HG03175 (cell line): ENCODE measurements at regions not wholly inside any gene's neighbourhood (a gene's known extent, or its start where the extent isn't known, plus 50 kb on each side); places are given as distances from the start of the nearest gene placed in this dataset.
"Not testable (repeated sequence)": the region's sequence is repeated elsewhere in the genome, so short reads cannot be mapped to it uniquely, and the experiment has no call there.

Experiments
- ATAC-seq: cut with Tn5 transposase; IDR thresholded peaks from one replicate; pipeline ENCODE4 v1.9.1; 2021; ENCODE audit warnings: mild to moderate bottlenecking, moderate library complexity; ENCODE audit not compliant: unreplicated experiment

DNA sequence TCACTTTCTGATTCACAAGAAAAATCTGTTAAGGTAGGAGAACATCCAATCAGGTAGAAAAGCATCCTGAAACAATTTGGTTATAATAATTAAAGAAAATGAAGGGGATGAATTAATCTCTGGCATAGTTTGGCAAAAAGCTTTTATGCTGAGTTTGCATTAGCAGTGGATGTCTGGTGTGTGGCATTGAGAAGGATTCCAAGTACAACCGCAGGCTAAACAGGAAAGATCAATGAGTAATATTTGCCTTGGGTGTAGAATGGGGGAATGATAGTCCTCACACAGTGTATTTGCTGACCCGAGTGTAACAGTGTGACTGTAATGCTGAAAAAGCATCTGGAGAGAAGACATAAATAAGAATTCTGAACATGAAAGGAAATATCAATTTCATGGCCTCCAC lies 68.3 kb upstream of the SESTD1 start:
- ATAC-seq = no peak

- ATAC-seq = no peak
Observed at GRCh38 chr2:179331061-179331460, 66.4 kb upstream of the SESTD1 start.

GRCh38 chr2:179322289-179322688 lies 57.7 kb upstream of the SESTD1 start:
- ATAC-seq = no peak

GRCh38 chr2:179321034-179321433 lies 56.4 kb upstream of the SESTD1 start:
- ATAC-seq = not testable (repeated sequence)

DNA sequence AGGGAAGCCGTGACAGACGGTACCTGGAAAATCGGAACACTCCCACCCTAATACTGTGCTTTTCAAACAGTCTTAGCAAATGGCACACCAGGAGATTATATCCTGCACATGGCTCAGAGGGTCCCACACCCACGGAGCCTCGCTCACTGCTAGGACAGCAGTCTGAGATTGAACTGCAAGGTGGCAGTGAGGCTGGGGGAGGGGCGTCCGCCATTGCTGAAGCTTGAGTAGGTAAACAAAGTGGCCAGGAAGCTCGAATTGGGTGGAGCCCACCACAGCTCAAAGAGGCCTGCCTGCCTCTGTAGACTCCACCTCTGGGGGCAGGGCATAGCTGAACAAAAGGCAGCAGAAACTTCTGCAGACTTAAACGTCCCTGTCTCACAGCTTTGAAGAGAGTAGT lies 50.1 kb upstream of the SESTD1 start:
- not testable (repeated sequence) for ATAC-seq
